ENCODE measurements at regions not wholly inside any gene's neighbourhood (a gene's known extent, or its start where the extent isn't known, plus 50 kb on each side); places are given as distances from the start of the nearest gene placed in this dataset.

DNA sequence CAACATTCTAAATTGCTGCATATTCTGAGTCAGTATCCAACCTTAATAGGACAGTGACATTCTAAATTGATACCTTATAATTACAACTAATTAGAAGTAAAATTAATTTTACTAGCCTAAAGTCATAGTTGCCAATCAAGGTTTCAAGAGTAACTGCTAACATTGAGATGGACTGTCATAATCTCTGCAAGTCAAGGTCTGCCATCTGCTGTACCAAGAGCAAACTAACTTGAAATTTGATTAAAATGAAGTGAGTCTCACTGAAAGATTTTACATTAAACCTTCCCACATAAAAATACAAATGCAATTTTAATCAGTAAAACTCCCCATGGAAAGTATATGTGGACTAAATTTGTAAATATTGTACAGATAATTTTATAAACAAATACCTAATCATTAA is 235.3 kb downstream of the PRDM9 start:
- TF ChIP-seq EZH2 (IDR thresholded peaks at IDR 0.05) = no peak
- no peak for TF ChIP-seq POLR2AphosphoS5 (IDR thresholded peaks at IDR 0.05; ENCODE audit: borderline replicate concordance, low read depth, low read length)

Measured in SK-N-MC (cell line).